ENCODE measurements at regions not wholly inside any gene's neighbourhood (a gene's known extent, or its start where the extent isn't known, plus 50 kb on each side); places are given as distances from the start of the nearest gene placed in this dataset.
A peak's percentile ranks its signal among the peaks of the same experiment; 100 is the strongest.

DNA sequence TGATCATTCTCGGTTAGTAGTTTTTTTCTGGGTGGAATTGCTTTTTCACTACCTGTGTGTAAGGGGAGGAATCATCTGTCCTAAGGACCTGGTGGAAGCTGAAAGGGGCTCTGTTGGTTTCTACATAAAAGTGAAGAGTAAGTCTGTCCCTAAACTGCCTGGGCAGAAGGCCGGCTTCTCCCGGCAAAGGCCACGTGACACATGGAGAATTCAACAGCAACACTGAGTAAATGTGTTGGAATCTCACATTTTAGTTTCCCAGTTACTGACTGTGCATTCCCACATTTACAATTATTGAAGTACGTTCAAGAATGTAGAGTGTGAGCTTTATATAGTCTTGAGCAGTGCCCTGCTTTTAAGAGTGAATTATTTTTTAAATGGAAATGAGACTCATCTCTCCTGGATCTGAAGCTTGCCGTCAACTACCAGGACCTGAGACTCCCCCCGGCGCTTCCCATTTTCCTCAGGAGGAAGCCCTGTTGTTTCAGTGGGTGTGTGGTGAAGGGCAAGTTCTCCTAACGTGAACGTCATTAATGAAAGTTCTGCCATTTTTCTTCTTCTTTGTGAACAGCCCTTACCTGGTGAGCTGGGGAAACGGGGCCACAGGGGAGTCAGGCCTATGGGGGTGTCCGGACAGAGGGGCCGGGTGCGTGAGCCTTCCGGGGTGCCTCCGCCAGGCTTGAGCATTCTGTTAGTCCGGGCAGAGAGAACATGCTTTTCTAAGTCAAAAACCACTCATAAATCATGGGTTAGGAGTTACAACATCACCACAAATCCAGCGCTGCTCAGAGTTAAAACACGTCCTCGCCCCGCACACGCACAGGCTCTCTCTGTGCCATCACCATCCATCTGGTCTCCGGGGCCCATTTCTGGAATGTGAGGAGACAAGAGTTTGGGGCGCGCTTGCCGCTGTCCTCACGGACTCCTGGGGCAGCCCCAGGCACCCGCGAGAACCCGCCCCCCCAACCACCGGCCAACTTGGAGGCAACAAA lies 56.6 kb upstream of the SMOC2 start:
- no peak for DNase-seq

DNA sequence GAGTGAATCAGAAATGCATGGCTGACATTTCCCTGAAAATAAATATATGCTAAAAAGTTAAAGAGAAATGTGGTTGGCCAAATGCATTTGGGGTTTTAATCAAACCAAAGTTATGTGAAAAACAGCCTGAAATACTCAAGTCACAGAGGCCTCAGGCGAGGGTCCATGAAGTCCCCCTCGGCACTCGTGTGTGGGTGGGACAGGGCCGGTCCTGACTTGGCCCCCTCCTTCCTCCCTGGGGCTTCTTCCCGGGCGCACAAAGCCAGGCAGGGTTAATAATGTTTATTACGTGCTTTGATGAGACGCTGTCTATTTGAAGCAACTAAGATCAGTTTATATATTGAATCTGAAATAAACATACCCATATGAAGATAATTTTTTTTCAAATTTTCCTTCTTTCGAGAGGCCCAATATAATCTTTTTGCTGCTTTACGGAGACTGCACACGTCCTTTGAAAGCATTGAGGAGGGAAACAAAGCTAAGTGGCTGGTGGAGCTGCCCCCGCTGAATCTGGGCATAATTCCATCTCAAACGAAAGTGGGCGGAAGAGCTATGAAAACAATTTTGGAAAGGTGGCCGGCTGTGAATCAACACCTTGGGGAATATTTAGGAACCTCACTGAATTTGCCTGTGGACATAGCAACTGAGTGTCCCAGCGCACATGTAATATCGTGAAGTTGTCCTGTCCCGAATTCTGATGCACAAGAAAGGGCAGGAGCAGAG lies 55.8 kb upstream of the SMOC2 start:
- peak; percentile 34 for DNase-seq

DNA sequence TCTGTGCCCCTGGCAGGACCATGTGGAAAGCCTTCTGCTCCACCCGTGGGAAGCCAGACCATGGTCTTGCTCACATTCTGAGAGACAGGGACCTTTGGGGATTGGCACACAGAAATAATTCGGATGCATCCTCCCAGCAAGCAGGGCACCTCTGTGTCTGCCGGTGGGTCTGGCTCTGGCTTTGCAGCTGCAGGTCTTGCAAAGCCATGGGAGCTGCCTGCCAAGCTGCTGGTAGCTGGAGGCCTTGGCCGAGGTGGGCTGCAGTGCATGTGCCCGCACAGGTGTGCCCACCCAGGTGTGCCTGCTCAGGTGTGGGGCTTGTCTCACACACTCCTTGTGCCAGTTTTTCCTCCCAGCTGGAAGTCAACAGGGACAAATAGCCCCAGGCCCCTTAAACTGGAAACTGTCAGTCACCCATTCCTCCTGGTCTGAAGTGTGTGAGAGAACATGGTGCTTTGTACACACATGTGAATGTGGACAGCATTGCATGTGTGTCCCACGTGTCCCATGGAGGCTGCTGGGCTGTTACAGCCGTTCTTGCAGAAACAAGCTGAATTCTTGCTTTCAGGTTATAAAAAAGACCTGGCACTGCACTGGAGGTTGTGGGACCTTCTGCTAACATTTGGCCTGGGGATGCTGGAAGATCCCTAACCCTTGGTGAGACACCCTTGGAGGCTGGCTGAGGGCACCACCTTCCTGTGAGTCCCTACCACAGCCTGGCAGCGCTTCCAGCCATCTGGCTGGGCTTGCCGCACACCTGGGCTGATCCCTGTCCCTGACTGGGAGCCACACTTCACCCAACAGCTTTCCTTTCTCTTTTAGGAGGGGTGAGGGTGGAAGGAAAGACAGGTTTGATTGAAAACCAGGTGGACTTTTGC lies 54.9 kb upstream of the SMOC2 start:
- DNase-seq, result no peak

DNA sequence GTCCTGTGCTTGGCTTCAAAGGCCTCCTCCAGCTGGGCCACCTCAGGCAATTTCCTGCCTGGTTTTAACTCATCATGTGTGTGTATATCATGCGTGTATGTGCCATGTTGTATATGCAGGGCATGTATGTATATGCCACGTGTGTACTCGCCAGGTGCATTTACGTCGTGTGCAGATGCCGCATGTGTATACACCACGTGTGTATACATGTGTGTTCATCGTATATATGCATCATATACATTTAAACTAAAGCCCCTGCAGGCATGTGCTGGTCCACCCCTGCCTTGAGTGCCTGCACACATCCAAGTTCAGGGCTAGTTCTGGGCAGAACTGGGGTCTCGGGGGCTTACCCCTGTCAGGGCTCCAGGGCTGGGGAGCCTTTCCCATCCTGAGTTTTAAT lies 54.0 kb upstream of the SMOC2 start:
- DNase-seq, result no peak

DNA sequence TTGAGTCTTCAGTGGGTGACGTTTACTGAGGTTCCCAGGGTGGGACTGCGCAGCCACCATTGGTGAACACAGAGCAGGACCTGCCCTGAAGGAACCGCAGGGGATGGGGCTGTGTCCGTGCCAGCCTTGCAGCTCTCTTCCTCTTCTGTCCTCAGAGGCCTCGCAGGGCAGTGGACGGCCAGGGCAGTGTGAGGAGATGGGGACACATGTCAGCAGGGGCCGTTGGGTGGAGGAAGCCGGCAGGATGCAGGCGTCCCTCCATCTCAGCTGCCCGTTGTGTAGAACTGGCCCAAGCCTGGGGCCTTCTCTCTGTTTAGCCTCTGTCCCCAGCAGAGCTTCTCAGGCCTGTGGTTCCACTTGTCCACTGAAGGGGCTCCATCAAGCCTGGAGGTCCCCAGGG lies 53.6 kb upstream of the SMOC2 start:
- no peak for DNase-seq

DNA sequence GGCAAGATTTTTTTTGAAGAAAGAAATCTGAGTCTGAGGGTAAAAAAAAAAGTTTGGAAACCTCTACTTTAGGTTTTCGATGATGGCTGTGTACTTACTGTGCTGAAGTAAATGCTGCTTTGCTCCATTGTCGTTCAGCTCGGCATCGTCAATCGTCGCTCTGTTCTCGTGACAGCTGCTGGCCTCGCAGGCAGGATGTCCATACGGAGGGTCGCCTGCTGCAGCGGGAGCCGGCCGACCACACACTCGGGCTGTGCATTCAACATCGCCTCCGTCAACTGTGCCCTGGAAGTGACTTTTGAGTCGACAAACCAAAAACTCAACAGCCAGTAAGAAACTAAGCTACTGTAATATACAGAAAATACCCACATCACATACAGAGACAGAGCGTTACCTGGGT lies 53.1 kb upstream of the SMOC2 start:
- no peak for DNase-seq

DNA sequence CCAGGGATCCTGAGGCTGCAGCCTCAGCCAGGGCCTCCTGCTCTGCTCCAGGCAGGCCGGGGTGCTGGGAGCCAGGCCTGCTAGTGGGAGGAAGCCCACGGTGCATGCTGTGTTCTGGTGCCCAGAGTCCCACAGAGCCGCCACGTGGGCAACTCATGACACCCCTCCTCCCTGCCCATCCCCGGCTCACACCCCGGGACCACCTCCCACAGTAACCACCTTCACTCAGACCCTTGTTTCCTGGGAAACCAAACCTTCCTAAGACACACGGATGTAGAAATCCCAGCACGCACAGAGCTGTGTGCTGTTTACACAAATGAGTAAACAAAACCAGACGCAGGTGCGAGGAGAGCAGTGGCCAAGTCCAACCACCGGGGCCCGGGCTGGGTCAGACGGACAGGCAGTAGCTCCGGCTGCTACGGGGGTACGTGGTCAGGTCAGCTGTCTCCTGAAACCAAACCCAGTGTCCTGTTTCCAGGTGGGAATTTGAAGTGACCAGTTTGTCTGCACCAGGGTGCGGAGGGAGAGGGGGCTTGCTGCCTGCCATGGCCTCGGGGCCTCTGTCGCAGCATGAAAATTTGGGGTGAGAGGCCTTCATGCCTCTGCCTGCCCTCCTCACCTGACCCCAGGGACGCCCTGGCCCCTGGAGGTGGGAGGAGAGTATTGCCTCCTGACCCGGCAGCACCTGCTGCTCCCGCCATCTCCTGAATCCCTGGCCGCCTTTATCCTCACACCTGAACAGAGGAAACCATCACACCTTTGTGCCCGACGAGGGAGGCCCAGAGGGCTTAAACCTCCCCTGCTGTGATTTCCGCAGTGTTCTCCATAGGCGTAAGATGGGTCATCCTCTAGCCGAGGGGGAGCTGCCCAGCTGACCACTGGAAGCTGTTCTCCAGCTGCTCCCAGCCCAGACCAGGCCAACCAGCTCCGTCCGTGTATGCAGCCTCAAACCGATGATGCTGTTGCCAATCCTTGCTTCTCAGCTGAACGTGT lies 52.0 kb upstream of the SMOC2 start:
- no peak for DNase-seq

DNA sequence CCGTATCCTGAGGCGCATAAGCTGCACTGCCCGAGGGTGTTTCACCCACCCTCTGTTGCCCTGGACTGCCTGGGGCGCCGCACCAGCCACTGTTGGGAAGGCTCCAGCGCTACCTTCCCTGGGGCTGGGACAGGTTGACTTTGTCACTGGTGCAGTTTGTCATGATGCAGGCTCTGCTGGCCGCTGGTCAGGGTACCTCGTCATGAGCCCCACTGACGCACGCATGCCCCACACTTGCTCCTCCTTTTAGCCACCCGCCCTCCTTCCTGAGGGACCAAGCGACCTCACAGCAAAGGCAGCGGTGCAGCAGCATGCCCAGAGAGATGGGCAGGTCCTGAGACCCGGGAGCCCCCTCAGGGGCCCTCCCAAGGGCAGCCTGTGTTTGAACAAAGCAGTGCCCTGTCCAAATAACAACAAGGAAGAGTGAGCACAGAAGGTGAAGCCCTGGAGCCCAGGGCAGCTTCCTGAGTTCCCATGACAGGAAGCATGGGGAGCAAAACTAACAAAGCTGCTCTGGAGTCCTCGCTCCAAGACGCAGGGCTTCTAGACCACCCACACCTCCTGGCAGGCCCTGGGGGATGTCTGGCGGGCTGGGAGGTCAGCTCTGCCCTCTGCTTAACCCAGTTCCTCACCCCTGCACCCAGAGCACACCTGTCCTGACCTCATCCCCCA lies 50.1 kb upstream of the SMOC2 start:
- DNase-seq, result no peak
